ENCODE measurements at regions not wholly inside any gene's neighbourhood (a gene's known extent, or its start where the extent isn't known, plus 50 kb on each side); places are given as distances from the start of the nearest gene placed in this dataset.

DNA sequence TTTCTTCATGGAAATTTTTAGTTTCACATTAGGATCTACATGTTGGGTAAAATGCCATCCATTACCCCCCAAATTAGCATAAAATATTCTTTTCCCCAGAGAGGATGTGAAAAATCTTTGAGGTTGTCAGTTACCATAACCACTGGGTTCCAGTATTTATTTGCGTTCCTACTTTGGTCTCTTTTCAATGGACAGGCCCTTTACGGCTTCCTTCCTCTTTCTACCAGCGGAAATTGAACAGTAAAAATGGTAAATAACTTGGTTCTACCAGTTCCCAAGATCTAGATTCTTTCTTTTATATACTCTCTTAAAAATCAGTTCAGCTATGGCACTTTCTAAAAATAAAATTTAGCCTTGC, 169.2 kb upstream of the APCDD1 start:
- no peak overlapping the region for H3K27ac ChIP-seq (ENCODE audit: low read depth, low read length)
- H2AK5ac ChIP-seq (ENCODE audit: low read length): no peak overlapping the region
- H3K36me3 ChIP-seq (ENCODE audit: control insufficient read depth, insufficient read depth, low read length): no peaks in the 10 kb centered on the region
- WGBS (ENCODE audit: extremely low coverage, insufficient coverage, low lambda C conversion rate): no CpG with 5 or more reads among the region's 3 CpGs
- H2BK5ac ChIP-seq (ENCODE audit: low read length): no peak overlapping the region
- no peak overlapping the region for H3K4ac ChIP-seq (ENCODE audit: low read depth, low read length)
- H3K56ac ChIP-seq (ENCODE audit: low read length): no peak overlapping the region
- no peak overlapping the region for H3K9ac ChIP-seq (ENCODE audit: low read length)
- no peak overlapping the region for H3K4me3 ChIP-seq (ENCODE audit: low read length)
- no peak overlapping the region for H3K4me2 ChIP-seq (ENCODE audit: low read length)
- H3K79me1 ChIP-seq (ENCODE audit: low read length): no peaks in the 10 kb centered on the region
- H4K8ac ChIP-seq (ENCODE audit: low read depth, low read length): no peak overlapping the region
- H3K27me3 ChIP-seq (ENCODE audit: insufficient read depth, low read length, poor library complexity): no peaks in the 10 kb centered on the region
- H3K79me2 ChIP-seq (ENCODE audit: control insufficient read depth, insufficient read depth, low read length): no peaks in the 10 kb centered on the region
- H2BK15ac ChIP-seq (replicated peaks; ENCODE audit: low read depth): no peak overlapping the region
- H2BK120ac ChIP-seq (ENCODE audit: low read depth, low read length): no peak overlapping the region
- H3K18ac ChIP-seq (ENCODE audit: low read length): no peak overlapping the region
- no peak overlapping the region for H4K5ac ChIP-seq (ENCODE audit: low read length)
- DNase-seq: no peak
- no peak overlapping the region for H3K23ac ChIP-seq (ENCODE audit: low read length)
- no peaks in the 10 kb centered on the region for H3K4me1 ChIP-seq (ENCODE audit: control insufficient read depth, low read depth, low read length)

DNA sequence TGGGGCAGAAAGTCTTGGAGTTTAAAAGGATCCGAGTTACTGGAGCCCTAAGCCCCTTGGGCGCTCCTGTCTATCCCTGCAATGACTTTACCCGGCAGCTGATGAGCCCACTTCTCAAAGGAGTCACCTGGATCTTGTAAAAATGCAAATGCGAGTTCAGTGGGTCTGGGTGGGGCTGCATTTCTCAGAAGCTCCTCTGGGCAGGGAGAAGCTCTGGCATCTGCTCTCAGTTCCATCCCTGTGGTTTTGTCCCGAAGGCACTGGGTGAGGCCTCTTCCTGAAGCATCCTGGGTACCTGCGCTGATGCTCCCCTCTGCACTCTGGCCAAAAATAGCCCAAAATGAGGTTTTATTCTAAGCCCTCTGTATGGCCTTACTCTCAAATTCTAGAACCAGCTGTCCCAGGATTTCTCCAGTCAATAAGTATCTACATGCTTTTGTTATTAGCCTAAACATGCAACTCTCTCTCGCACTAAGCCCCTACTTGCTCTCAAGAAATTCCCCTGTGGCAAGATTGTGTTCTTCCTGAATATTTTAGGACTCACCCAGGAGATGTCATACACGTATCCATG, 167.8 kb upstream of the APCDD1 start:
- no peak overlapping the region for H3K27ac ChIP-seq (ENCODE audit: low read depth, low read length)
- no peak overlapping the region for H3K18ac ChIP-seq (ENCODE audit: low read length)
- H3K4me3 ChIP-seq (ENCODE audit: low read length): no peak overlapping the region
- H4K8ac ChIP-seq (ENCODE audit: low read depth, low read length): no peak overlapping the region
- H3K9ac ChIP-seq (ENCODE audit: low read length): no peak overlapping the region
- H3K27me3 ChIP-seq (ENCODE audit: insufficient read depth, low read length, poor library complexity): no peaks in the 10 kb centered on the region
- H2BK5ac ChIP-seq (ENCODE audit: low read length): no peak overlapping the region
- H2BK15ac ChIP-seq (replicated peaks; ENCODE audit: low read depth): no peak overlapping the region
- no peaks in the 10 kb centered on the region for H3K79me2 ChIP-seq (ENCODE audit: control insufficient read depth, insufficient read depth, low read length)
- H2AK5ac ChIP-seq (ENCODE audit: low read length): no peak overlapping the region
- no peak overlapping the region for H3K56ac ChIP-seq (ENCODE audit: low read length)
- no peak overlapping the region for H3K4me2 ChIP-seq (ENCODE audit: low read length)
- no peak for DNase-seq
- H3K4me1 ChIP-seq (ENCODE audit: control insufficient read depth, low read depth, low read length): no peaks in the 10 kb centered on the region
- H3K36me3 ChIP-seq (ENCODE audit: control insufficient read depth, insufficient read depth, low read length): no peaks in the 10 kb centered on the region
- no peak overlapping the region for H2BK120ac ChIP-seq (ENCODE audit: low read depth, low read length)
- no peak overlapping the region for H3K23ac ChIP-seq (ENCODE audit: low read length)
- H4K5ac ChIP-seq (ENCODE audit: low read length): no peak overlapping the region
- no peak overlapping the region for H3K4ac ChIP-seq (ENCODE audit: low read depth, low read length)
- WGBS (ENCODE audit: extremely low coverage, insufficient coverage, low lambda C conversion rate): no CpG with 5 or more reads among the region's 8 CpGs
- H3K79me1 ChIP-seq (ENCODE audit: low read length): no peaks in the 10 kb centered on the region

DNA sequence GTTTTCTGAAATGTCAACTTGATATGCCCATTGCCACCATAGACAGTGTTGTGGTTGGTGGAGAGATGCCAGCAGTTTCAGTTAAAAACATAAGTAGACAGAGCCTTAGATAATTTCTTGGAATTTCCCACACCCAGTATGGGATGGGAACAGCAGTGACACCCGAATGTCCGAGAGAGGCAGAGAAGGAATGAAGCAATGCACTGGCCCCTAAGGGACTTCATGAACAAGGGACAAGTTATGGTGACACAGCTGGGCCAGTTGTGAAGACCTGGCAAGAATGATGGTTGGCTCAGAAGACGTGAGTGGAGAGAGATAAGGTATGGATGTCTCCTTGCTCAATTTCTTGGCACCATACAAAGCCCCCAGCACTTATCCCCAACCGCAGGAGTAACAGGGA, 165.2 kb upstream of the APCDD1 start:
- H3K9ac ChIP-seq (ENCODE audit: low read length): no peak overlapping the region
- H2BK15ac ChIP-seq (replicated peaks; ENCODE audit: low read depth): no peak overlapping the region

DNA sequence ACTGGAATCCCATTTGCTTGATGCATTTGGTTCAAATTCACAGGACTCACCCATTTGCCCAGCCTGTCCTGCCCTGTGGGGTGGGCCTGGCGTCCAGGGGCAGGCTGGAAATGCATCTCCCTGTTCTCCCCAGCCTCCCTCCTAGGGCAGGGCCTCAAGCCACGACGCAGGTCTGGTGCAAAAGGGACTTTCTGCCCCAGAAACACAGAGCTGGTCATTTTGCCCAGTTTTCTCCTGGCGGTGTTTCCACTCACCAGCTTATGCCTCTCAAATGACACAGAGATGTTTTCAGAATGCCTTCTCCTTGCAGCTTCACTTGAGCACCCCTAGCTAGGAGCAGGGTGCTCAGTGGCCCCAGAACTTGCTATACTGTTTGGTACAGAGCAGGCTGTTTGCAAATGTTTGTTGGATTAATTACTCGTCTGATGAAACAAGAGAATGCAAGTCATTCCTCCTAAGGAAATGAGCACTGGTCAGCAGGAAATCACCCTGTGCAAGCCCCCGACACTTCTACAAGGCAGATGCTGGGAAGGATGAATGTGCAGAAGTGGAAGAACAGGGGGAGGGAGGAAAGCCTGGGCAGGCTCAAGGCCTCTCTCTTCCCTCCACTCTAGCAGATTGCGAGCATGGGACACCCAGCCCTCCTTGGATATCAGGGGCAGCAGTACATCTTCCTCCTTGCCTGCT, 164.3 kb upstream of the APCDD1 start:
- no peak overlapping the region for H3K4me3 ChIP-seq (ENCODE audit: low read length)
- H2BK120ac ChIP-seq (ENCODE audit: low read depth, low read length): no peak overlapping the region
- no peaks in the 10 kb centered on the region for H3K27me3 ChIP-seq (ENCODE audit: insufficient read depth, low read length, poor library complexity)
- no peaks in the 10 kb centered on the region for H3K36me3 ChIP-seq (ENCODE audit: control insufficient read depth, insufficient read depth, low read length)
- no peak overlapping the region for H3K4me2 ChIP-seq (ENCODE audit: low read length)
- DNase-seq: no peak
- H3K79me1 ChIP-seq (ENCODE audit: low read length): no peaks in the 10 kb centered on the region
- H3K4ac ChIP-seq (ENCODE audit: low read depth, low read length): no peak overlapping the region
- H4K8ac ChIP-seq (ENCODE audit: low read depth, low read length): no peak overlapping the region
- no peak overlapping the region for H3K27ac ChIP-seq (ENCODE audit: low read depth, low read length)
- no peak overlapping the region for H3K18ac ChIP-seq (ENCODE audit: low read length)
- no CpG with 5 or more reads among the region's 7 CpGs for WGBS (ENCODE audit: extremely low coverage, insufficient coverage, low lambda C conversion rate)
- H2BK15ac ChIP-seq (replicated peaks; ENCODE audit: low read depth): no peak overlapping the region
- no peak overlapping the region for H4K5ac ChIP-seq (ENCODE audit: low read length)
- peaks cover 3% of the 10 kb centered on the region for H3K4me1 ChIP-seq (ENCODE audit: control insufficient read depth, low read depth, low read length)
- H3K56ac ChIP-seq (ENCODE audit: low read length): no peak overlapping the region
- H3K9ac ChIP-seq (ENCODE audit: low read length): no peak overlapping the region
- no peak overlapping the region for H2AK5ac ChIP-seq (ENCODE audit: low read length)
- no peak overlapping the region for H2BK5ac ChIP-seq (ENCODE audit: low read length)
- H3K23ac ChIP-seq (ENCODE audit: low read length): no peak overlapping the region
- H3K79me2 ChIP-seq (ENCODE audit: control insufficient read depth, insufficient read depth, low read length): no peaks in the 10 kb centered on the region

More for the DNA sequence above, 165.2 kb upstream of the APCDD1 start:
- Histone ChIP-seq H3K4me3 (ENCODE audit: low read length) (no peak overlapping the region), H3K18ac (ENCODE audit: low read length) (no peak overlapping the region), H4K5ac (ENCODE audit: low read length) (no peak overlapping the region), H3K27ac (ENCODE audit: low read depth, low read length) (no peak overlapping the region), H2BK120ac (ENCODE audit: low read depth, low read length) (no peak overlapping the region), H3K79me1 (ENCODE audit: low read length) (no peaks in the 10 kb centered on the region), H3K27me3 (ENCODE audit: insufficient read depth, low read length, poor library complexity) (no peaks in the 10 kb centered on the region), H3K79me2 (ENCODE audit: control insufficient read depth, insufficient read depth, low read length) (no peaks in the 10 kb centered on the region), H3K4me1 (ENCODE audit: control insufficient read depth, low read depth, low read length) (peaks cover 3% of the 10 kb centered on the region), H3K56ac (ENCODE audit: low read length) (no peak overlapping the region), H3K23ac (ENCODE audit: low read length) (no peak overlapping the region), H3K36me3 (ENCODE audit: control insufficient read depth, insufficient read depth, low read length) (no peaks in the 10 kb centered on the region), H2AK5ac (ENCODE audit: low read length) (no peak overlapping the region), H3K4me2 (ENCODE audit: low read length) (no peak overlapping the region), H2BK5ac (ENCODE audit: low read length) (no peak overlapping the region), H3K4ac (ENCODE audit: low read depth, low read length) (no peak overlapping the region), H4K8ac (ENCODE audit: low read depth, low read length) (no peak overlapping the region)
- no peak for DNase-seq
- no CpG with 5 or more reads among the region's 4 CpGs for WGBS (ENCODE audit: extremely low coverage, insufficient coverage, low lambda C conversion rate)

DNA sequence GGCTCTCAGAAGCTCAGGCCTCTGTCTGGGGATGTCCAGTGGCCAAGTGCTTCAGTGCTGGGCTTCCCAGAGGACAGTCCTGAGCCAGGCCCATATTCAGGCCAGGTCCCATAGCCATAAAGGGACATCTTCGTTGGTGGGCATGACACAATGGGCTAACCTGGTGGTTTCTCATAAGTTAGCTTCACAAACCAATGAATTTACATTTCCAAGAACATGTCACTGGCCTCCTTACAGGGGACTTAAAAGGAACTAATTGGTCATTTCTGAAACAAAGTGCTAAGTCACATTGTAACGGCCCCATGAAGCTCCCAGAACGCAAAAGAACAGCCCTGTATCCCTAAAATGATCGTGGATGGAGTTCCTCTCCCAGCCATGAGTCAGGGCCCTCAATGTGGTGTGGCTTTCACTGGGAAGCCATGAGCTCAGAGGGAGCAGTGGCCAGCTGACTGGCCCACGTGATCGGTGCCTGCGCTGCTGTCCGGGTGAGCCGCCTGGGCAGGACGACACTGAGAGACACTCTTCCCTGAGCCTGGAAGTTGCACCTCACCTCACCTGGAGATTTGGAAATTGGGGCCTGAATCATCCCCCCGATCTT, 163.7 kb upstream of the APCDD1 start:
- Histone ChIP-seq H3K27ac (ENCODE audit: low read depth, low read length) (no peak overlapping the region), H2AK5ac (ENCODE audit: low read length) (peak overlapping the region; percentile 19), H3K4me3 (ENCODE audit: low read length) (no peak overlapping the region), H3K36me3 (ENCODE audit: control insufficient read depth, insufficient read depth, low read length) (no peaks in the 10 kb centered on the region), H2BK15ac (replicated peaks; ENCODE audit: low read depth) (no peak overlapping the region), H3K18ac (ENCODE audit: low read length) (peak overlapping the region; percentile 16), H3K79me1 (ENCODE audit: low read length) (no peaks in the 10 kb centered on the region), H3K4ac (ENCODE audit: low read depth, low read length) (no peak overlapping the region), H3K4me2 (ENCODE audit: low read length) (no peak overlapping the region), H3K9ac (ENCODE audit: low read length) (no peak overlapping the region), H3K4me1 (ENCODE audit: control insufficient read depth, low read depth, low read length) (peaks cover 3% of the 10 kb centered on the region), H3K56ac (ENCODE audit: low read length) (no peak overlapping the region), H3K27me3 (ENCODE audit: insufficient read depth, low read length, poor library complexity) (no peaks in the 10 kb centered on the region), H2BK120ac (ENCODE audit: low read depth, low read length) (no peak overlapping the region), H4K5ac (ENCODE audit: low read length) (no peak overlapping the region), H3K79me2 (ENCODE audit: control insufficient read depth, insufficient read depth, low read length) (no peaks in the 10 kb centered on the region), H3K23ac (ENCODE audit: low read length) (no peak overlapping the region), H2BK5ac (ENCODE audit: low read length) (no peak overlapping the region), H4K8ac (ENCODE audit: low read depth, low read length) (no peak overlapping the region)
- no peak for DNase-seq
- WGBS (ENCODE audit: extremely low coverage, insufficient coverage, low lambda C conversion rate): no CpG with 5 or more reads among the region's 11 CpGs

Data from mesendoderm (in vitro differentiated cells).